ENCODE measurements at regions not wholly inside any gene's neighbourhood (a gene's known extent, or its start where the extent isn't known, plus 50 kb on each side); places are given as distances from the start of the nearest gene placed in this dataset.

DNA sequence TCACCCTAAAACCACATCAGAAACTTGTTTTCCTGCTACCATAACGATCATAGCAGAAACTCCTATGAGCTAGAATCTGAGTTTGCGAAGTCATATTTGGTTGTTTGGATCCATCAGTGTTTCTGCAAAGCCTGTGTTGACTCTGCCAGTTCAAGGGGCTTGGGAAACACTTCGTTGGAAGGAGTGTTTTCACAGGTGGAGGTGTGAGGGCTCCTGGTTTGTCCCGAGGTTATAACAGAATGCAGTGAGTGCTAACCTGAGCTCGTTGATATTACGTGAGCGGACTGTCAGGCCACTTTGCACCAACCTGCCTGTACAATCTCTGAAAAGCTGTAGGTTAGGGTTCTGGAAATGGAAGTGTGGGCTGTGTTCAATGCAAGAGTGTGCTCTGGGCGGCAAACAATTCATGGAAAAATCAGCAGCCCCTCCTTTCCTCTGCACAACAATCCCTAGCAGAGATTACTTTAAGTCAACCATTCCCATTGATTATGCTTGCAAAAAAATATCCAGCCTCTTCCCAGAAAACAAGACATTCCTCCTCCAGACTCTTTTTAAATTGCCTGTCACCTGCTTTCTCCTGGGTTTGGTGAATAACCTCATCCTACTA is 622.0 kb downstream of the TYW1 start:
- TF ChIP-seq EZH2 (IDR thresholded peaks at IDR 0.05) (no peak), POLR2AphosphoS5 (IDR thresholded peaks at IDR 0.05; ENCODE audit: borderline replicate concordance, low read depth, low read length) (no peak)
